Liver (tissue), 8 donors: ENCODE measurements at regions not wholly inside any gene's neighbourhood (a gene's known extent, or its start where the extent isn't known, plus 50 kb on each side); places are given as distances from the start of the nearest gene placed in this dataset.

Experiments
- DNase-seq: peaks from one replicate; pipeline ENCODE4 v3.0.0-alpha.2; 2017; ENCODE audit warnings: low spot score
- H3K27ac ChIP-seq, 2 donors: one replicate each; pipeline ENCODE4 v1.7.0; 2013; ENCODE audit warnings: inconsistent platforms in 2 of 2, low read length in 2 of 2, control low read depth in 1 of 2, low read depth in 1 of 2, mild to moderate bottlenecking in 1 of 2
- H3K27me3 ChIP-seq, 4 donors: one replicate each; pipeline versions ENCODE4 v1.6.1 to v1.7.0; 2013; ENCODE audit warnings: low read length in 3 of 4, inconsistent platforms in 1 of 4, mild to moderate bottlenecking in 1 of 4, moderate library complexity in 1 of 4; ENCODE audit not compliant: control insufficient read depth in 4 of 4, insufficient read depth in 4 of 4
- H3K36me3 ChIP-seq, 4 donors: one replicate each; pipeline versions ENCODE4 v1.6.1 to v1.7.0; 2013; ENCODE audit warnings: low read length in 3 of 4, mild to moderate bottlenecking in 3 of 4, low read depth in 1 of 4, moderate library complexity in 1 of 4; ENCODE audit not compliant: control insufficient read depth in 4 of 4, insufficient read depth in 3 of 4
- H3K4me1 ChIP-seq, 4 donors: one replicate each; pipeline versions ENCODE4 v1.6.1 to v1.7.0; 2013; ENCODE audit warnings: low read length in 3 of 4, mild to moderate bottlenecking in 3 of 4, moderate library complexity in 1 of 4; ENCODE audit not compliant: control insufficient read depth in 4 of 4, insufficient read depth in 4 of 4
- H3K4me3 ChIP-seq, 3 donors: one replicate each; pipeline versions ENCODE4 v1.6.1 to v1.7.0; 2013; ENCODE audit warnings: low read length in 3 of 3, control low read depth in 1 of 3, low read depth in 1 of 3, mild to moderate bottlenecking in 1 of 3
- H3K9ac ChIP-seq, 2 donors: one replicate each; pipeline ENCODE4 v1.7.0; 2013; ENCODE audit warnings: low read length in 2 of 2, mild to moderate bottlenecking in 2 of 2, moderate library complexity in 2 of 2, control low read depth in 1 of 2, low read depth in 1 of 2
- H3K9me3 ChIP-seq, 4 donors: one replicate each; pipeline versions ENCODE4 v1.6.1 to v1.7.0; 2013; ENCODE audit warnings: low read length in 3 of 4; ENCODE audit not compliant: control insufficient read depth in 4 of 4
- CTCF ChIP-seq: fragments of 150-350 bp; IDR thresholded peaks from 2 replicates; pipeline ENCODE4 v1.5.1; 2017; ENCODE audit warnings: improper control_type of control experiment, low read depth, low read length; ENCODE audit not compliant: missing input control
- EGR1 ChIP-seq, 2 donors: IDR thresholded peaks; 2 replicates each; pipeline ENCODE4 v1.6.1; 2016 to 2018; ENCODE audit warnings: antibody characterized with exemption in 2 of 2, low read depth in 2 of 2
- FOXA1 ChIP-seq: IDR thresholded peaks from 2 replicates; pipeline ENCODE4 v1.6.1; 2016; ENCODE audit warnings: antibody characterized with exemption
- FOXA2 ChIP-seq: IDR thresholded peaks from 2 replicates; pipeline ENCODE4 v1.6.1; 2016; ENCODE audit warnings: antibody characterized with exemption
- GABPA ChIP-seq, 2 donors: IDR thresholded peaks in 1 of 2; conservative IDR thresholded peaks in 1 of 2; 2 replicates each; pipeline ENCODE4 v1.6.1; 2016; ENCODE audit warnings: antibody characterized with exemption in 2 of 2, mild to moderate bottlenecking in 1 of 2, moderate library complexity in 1 of 2
- HNF4A ChIP-seq, 2 donors: conservative IDR thresholded peaks; 2 replicates each; pipeline ENCODE4 v1.6.1; 2016; ENCODE audit warnings: antibody characterized with exemption in 2 of 2, mild to moderate bottlenecking in 2 of 2
- HNF4G ChIP-seq: IDR thresholded peaks from 2 replicates; pipeline ENCODE4 v1.6.1; 2016; ENCODE audit warnings: antibody characterized with exemption
- JUND ChIP-seq, 2 donors: IDR thresholded peaks; 2 replicates each; pipeline ENCODE4 v1.6.1; 2016; ENCODE audit warnings: antibody characterized with exemption in 2 of 2
- MAX ChIP-seq: IDR thresholded peaks from 2 replicates; pipeline ENCODE4 v1.6.1; 2016; ENCODE audit warnings: antibody characterized with exemption
- NR2F2 ChIP-seq: IDR thresholded peaks from 2 replicates; pipeline ENCODE4 v1.6.1; 2016; ENCODE audit warnings: antibody characterized with exemption
- RAD21 ChIP-seq, 2 donors: IDR thresholded peaks; 2 replicates each; pipeline ENCODE4 v1.6.1; 2016; ENCODE audit warnings: antibody characterized with exemption in 2 of 2, mild to moderate bottlenecking in 2 of 2
- REST ChIP-seq: IDR thresholded peaks from 2 replicates; pipeline ENCODE4 v1.6.1; 2016; ENCODE audit warnings: antibody characterized with exemption, mild to moderate bottlenecking
- RXRA ChIP-seq, 2 donors: IDR thresholded peaks; 2 replicates each; pipeline ENCODE4 v1.6.1; 2017 to 2018; ENCODE audit warnings: antibody characterized with exemption in 2 of 2, mild to moderate bottlenecking in 1 of 2
- SP1 ChIP-seq: IDR thresholded peaks from 2 replicates; pipeline ENCODE4 v1.6.1; 2018; ENCODE audit warnings: antibody characterized with exemption, mild to moderate bottlenecking
- TAF1 ChIP-seq: conservative IDR thresholded peaks from 2 replicates; pipeline ENCODE4 v1.6.1; 2016; ENCODE audit warnings: antibody characterized with exemption, mild to moderate bottlenecking
- YY1 ChIP-seq: IDR thresholded peaks from 2 replicates; pipeline ENCODE4 v1.6.1; 2016; ENCODE audit warnings: antibody characterized with exemption, mild to moderate bottlenecking
- ZBTB33 ChIP-seq: IDR thresholded peaks from 2 replicates; pipeline ENCODE4 v1.6.1; 2016; ENCODE audit warnings: antibody characterized with exemption
- WGBS: extraction: QIAGEN DNeasy Blood & Tissue Kit; methylation state at CpG from one replicate; pipeline ENCODE4 v1.1.7; 2013; 5-methylcytosine and 5-hydroxymethylcytosine counted together
- TF ChIP-seq, protein P1 (sequence below): IDR thresholded peaks from 2 replicates; pipeline ENCODE4 v1.6.1; 2016; ENCODE audit warnings: antibody characterized with exemption
- donor health status: healthy.
- donor health status: healthy.
- donor health status: healthy.
- donor health status: healthy.
- donor health status: healthy.

GRCh38 chr15:63436341-63436740 is 54.7 kb upstream of the CA12 start:
- 97% methylated on average over 2 of the region's 2 CpGs for WGBS
- Histone ChIP-seq H3K27me3 (no peaks in the 10 kb centered on the region), H3K9me3 (no peaks in the 10 kb centered on the region), H3K36me3 (no peaks in the 10 kb centered on the region), H3K27ac (no peak overlapping the region), H3K9ac (no peak overlapping the region), H3K4me3 (no peak overlapping the region), H3K4me1 (peaks cover 0 to 8% (median 3%) of the 10 kb centered on the region in 4 donors)
- TF ChIP-seq FOXA2 = no peak
- TF ChIP-seq MAX = no peak
- TF ChIP-seq RAD21 (IDR thresholded peaks at IDR 0.05) = no peak
- no peak for TF ChIP-seq TAF1
- no peak for TF ChIP-seq REST
- TF ChIP-seq SP1 = no peak
- no peak for TF ChIP-seq NR2F2
- TF ChIP-seq HNF4A (conservative IDR thresholded peaks at IDR 0.05) = no peak
- TF ChIP-seq, protein P1, sequence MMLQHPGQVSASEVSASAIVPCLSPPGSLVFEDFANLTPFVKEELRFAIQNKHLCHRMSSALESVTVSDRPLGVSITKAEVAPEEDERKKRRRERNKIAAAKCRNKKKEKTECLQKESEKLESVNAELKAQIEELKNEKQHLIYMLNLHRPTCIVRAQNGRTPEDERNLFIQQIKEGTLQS = no peak
- no peak for TF ChIP-seq CTCF
- TF ChIP-seq EGR1 (IDR thresholded peaks at IDR 0.05; ENCODE audit: low read depth in 2 of 2) = no peak
- no peak for TF ChIP-seq YY1
- TF ChIP-seq GABPA (IDR thresholded peaks at IDR 0.05 in 1 of 2, conservative IDR thresholded peaks at IDR 0.05 in 1 of 2) = no peak
- TF ChIP-seq HNF4G = no peak
- no peak for TF ChIP-seq FOXA1
- no peak for TF ChIP-seq RXRA (IDR thresholded peaks at IDR 0.05)
- no peak for TF ChIP-seq JUND (IDR thresholded peaks at IDR 0.05)
- no peak for TF ChIP-seq ZBTB33
- no peak for DNase-seq
